OCI-LY3 (cell line): ENCODE measurements at regions not wholly inside any gene's neighbourhood (a gene's known extent, or its start where the extent isn't known, plus 50 kb on each side); places are given as distances from the start of the nearest gene placed in this dataset.

Experiments used
- EZH2phosphoT487 ChIP-seq: fragments of 200-600 bp; shearing (Covaris generic); IDR thresholded peaks from 2 replicates; pipeline ENCODE4 v1.6.1; 2018; ENCODE audit warnings: antibody characterized with exemption, mixed run types, low read depth
- TF ChIP-seq, protein P1 (sequence below): fragments of 200-600, 300-600 bp; sonication (generic); IDR thresholded peaks from 2 replicates; pipeline ENCODE4 v1.5.1; 2014; ENCODE audit warnings: antibody characterized with exemption, low read length, low read depth

DNA sequence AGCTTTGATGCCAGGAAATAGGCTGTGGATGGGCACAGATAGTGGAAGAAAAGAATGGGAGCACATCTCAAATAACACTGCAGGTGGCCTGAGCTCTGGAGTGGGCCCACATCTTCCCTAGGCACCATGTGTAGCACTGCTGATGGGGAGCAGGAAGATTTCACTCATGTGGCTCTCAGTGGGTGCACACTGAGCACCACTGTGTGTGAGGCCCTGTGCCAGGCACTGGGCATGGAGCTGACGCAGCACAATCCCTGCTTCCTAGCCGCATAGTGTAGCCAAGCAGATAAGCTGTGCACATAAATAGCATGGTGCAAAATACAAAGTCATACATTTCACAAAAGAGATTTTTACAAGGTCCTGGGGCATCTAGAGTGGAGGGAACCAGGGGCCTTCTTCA, 101.6 kb downstream of the MOBP start:
- TF ChIP-seq, protein P1, sequence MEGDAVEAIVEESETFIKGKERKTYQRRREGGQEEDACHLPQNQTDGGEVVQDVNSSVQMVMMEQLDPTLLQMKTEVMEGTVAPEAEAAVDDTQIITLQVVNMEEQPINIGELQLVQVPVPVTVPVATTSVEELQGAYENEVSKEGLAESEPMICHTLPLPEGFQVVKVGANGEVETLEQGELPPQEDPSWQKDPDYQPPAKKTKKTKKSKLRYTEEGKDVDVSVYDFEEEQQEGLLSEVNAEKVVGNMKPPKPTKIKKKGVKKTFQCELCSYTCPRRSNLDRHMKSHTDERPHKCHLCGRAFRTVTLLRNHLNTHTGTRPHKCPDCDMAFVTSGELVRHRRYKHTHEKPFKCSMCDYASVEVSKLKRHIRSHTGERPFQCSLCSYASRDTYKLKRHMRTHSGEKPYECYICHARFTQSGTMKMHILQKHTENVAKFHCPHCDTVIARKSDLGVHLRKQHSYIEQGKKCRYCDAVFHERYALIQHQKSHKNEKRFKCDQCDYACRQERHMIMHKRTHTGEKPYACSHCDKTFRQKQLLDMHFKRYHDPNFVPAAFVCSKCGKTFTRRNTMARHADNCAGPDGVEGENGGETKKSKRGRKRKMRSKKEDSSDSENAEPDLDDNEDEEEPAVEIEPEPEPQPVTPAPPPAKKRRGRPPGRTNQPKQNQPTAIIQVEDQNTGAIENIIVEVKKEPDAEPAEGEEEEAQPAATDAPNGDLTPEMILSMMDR = no peak
- no peak for TF ChIP-seq EZH2phosphoT487
